ENCODE measurements at regions not wholly inside any gene's neighbourhood (a gene's known extent, or its start where the extent isn't known, plus 50 kb on each side); places are given as distances from the start of the nearest gene placed in this dataset.

- DNase-seq = no peak
Observed at GRCh38 chr11:13062115-13062514, 53.0 kb downstream of the RASSF10 start.

- DNase-seq = no peak
Observed at GRCh38 chr11:13064593-13064992, 55.5 kb downstream of the RASSF10 start.

GRCh38 chr11:13065200-13065787 lies 56.2 kb downstream of the RASSF10 start:
- no peak for DNase-seq

GRCh38 chr11:13068211-13068610 lies 59.1 kb downstream of the RASSF10 start:
- no peak for DNase-seq

DNA sequence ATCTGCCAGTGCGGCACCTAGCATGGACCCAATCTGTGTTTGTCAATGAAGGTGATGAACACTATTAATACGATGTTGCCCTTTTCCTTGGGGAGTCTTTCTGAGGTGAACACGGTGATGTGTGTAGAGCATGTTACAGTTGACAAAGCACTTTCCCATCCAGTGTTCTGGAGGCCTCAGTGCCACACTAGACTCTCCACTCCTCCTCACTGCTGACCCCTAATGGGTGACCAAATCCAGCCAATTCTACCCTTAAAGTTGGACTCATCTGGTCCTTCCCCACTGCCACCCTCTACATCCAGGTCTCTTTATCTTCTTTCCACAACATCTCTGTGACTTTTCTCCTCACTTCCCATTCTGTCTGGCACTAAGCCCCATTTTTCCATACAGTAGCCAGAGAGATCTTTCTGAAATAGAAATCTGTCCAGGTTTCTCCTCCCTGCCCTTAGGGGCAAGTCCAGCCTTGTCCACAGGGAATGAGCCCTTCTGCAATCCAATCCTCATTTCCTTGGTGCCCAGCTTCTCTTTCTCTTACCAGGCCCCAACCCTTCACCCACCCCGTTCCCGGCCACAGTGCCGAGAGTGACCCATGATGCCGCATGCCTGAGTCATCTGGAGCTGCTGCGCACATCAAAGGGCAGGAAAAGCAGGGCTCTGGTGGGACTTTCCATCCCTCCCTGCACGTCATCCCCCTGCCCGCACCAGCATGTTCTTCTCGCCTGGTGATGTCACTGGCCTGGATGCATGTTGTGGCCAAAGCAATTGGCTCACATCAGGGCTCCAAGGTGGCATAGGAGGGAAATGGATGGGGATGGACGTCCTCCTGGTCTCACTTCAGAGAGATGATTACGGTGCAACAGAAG lies 64.2 kb downstream of the RASSF10 start:
- no peak for DNase-seq

- DNase-seq = no peak
Observed at GRCh38 chr11:13074714-13075464, 65.8 kb downstream of the RASSF10 start.

GRCh38 chr11:13076961-13077360 lies 67.8 kb downstream of the RASSF10 start:
- DNase-seq = no peak

- no peak for DNase-seq
Observed at GRCh38 chr11:13080861-13081260, 71.7 kb downstream of the RASSF10 start.

DNA sequence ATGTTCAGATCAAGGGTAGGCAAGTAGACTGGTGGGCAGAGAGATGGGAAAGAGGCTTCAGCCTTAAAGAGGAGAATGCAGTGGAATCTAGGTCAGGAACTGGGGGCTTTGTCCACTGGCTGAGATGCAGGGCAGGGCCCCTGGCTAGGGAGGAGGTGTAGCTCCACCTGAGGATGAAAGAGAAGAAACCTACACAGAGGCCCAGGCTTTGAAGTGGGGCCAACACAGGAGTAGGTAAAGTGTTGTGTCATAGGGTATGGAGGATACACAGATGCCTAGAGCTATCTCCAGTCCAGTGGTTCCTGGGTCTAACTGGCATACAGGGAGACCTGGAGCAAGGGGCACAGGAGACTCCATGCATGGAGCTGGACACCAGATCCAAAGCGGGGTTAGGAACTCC lies 73.5 kb downstream of the RASSF10 start:
- DNase-seq = no peak

- DNase-seq = no peak
Observed at GRCh38 chr11:13090228-13090708, 81.2 kb downstream of the RASSF10 start.

DNA sequence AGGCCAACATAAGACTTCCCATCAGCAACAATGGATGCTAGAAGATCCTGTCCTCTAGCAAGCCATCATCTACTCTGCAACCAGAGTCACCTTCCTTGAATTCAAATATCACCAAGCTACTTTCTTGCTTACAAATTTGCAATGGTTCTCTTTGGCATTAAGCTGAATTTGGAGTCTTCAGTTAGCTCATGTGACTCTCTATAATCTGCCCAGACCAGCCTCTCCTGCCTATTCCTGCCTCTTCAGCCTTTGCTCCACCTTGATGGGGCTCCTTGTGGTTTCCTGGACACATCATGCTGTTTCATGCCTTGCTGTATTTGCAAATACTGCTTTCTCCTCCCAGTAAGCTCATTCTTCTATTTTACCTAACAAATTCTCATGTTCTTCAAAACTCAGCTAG lies 82.3 kb downstream of the RASSF10 start:
- no peak for DNase-seq

DNA sequence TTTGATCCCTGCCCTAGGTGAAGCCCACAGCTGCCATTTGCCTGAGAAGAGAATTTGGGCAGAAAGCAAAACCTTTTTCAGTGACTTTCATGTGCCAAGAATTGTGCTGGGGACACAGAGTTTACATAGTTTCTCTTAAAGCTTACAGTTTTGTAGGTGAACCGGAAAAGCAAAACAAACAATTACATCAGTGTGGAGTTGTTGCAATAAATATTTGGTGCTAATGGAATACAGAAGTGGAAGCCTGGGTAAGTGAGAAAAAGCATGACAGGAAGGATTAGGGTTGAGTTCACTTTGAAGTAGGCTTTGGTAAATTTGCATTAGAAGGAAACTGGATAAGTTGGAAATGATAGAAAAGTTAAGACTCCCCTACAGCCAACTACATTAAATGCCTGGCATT lies 82.7 kb downstream of the RASSF10 start:
- DNase-seq = no peak

- no peak for DNase-seq
Observed at GRCh38 chr11:13094930-13095687, 86.0 kb downstream of the RASSF10 start.

GRCh38 chr11:13098063-13098462 lies 88.9 kb downstream of the RASSF10 start:
- no peak for DNase-seq

DNA sequence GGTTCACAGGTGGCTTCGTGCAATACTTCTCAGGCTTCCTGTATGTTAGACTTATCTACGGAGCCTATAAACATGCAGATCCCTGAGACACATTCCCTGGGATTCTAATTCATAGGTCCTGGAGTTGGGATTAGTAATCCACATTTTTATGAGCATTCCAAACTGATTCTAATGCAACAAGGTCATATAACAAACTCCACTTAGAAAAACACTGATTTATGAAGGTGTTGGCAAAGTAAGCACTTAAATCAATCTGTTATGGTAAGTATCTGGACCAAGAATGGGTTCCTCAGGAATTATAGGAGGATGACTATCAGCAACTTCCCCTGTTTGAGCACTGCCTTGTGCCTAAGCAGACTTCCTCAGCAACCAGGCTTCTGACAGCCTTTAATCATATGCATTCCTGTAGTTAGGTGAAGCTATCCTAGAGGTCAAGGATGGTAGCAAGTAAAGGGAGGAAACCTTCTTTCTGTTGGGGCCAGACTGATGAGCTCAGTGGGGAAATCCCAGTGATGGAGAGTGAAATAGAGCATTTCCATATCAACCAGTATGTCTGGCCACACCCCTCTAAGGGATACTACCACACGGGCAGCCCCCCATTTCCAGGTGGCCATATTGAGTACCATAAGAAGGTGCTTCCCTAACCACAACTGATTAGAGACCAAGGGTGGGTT lies 89.6 kb downstream of the RASSF10 start:
- DNase-seq = no peak

DNA sequence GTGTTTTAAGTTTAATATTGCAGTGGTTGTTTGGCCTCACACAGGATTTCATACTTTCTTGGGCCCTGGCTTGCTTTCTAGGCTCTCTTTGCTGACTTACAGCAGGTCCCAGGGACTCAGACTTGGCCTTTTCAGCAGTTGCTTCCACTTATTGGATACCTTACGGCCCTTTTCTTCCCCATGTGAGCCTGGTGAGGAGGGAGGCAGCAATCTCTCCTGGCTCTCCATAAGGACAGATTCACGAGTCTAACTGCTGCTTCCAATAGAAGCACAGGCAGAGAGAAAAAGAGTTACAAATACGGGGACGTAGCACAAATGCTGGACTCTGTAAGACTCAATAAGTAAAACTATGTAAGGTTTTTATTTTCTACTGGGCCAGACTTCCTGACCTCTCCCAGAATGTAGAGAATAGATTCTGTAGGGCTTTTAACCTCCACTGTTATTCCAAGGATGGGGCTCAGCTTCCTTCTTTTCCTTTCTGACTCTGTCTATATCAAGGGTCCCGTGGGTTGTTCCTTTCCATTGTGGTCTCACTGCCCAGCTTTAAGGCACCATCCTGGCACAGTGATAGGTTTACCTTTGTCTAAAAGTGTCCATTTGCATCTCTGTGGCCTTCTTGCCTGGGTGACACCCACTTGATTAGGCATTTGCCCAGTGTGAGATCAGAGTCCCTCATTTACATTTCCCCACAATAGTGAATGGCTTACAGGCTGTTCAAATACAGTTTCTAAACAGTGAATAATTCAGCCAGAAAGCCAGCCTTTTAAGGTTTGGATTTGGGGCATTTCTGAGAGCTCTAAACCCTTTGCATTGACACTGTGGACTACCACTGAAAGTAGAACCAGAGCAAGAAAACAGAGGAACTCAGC lies 92.8 kb downstream of the RASSF10 start:
- DNase-seq = no peak

DNA sequence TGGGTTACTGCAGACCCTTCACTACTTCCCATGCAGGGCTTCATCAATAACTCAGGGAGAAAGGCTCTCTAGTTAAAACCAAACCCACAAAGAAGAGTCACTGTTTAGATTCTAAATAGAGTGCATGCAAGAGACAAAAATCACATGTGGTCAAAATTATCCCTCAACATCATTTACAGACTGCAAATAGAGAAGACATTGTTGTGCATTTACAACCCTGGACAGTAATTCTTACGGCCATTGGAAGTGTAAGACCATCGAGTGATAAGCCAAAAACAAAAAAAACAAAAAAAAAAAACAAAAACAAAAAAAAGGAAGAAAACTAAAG lies 93.4 kb downstream of the RASSF10 start:
- DNase-seq = no peak

- DNase-seq = no peak
Observed at GRCh38 chr11:13102865-13103539, 93.9 kb downstream of the RASSF10 start.

DNA sequence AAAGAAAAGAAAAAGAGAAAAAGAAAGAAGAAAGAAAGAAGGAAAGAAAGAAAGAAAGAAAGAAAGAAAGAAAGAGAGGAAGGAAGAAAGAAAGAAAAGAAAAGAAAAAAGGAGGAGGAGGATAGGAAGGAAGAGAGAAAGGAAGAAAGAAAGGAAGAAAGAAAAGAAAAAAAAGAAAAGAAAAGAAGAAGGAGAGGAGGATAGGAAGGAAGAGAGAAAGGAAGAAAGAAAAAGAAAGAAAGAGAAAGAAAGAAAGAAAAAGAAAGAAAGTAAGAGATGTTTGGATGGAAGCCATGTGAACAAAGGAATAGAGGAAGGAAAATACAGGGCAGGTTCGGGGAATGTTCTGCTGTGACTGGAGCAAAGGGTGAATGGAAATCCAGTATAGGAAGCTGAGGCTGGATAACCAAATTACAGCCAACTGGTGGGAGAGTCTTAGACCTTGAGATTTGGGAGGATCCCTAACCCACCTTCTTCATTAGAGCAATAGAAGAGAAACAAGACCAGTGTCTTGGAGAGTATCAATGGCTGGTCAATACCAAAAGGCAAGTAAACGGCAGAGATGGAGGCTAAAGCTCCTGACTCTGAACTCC lies 94.9 kb downstream of the RASSF10 start:
- DNase-seq = no peak

GRCh38 chr11:13104619-13105236 lies 95.6 kb downstream of the RASSF10 start:
- DNase-seq = no peak

All from effector CD4-positive, alpha-beta T cell (primary cell).